Hematopoietic multipotent progenitor cell treated with erythropoietin and hydrocortisone succinate and interleukin-3 and kit ligand, for 15 days (in vitro differentiated cells): ENCODE measurements at regions not wholly inside any gene's neighbourhood (a gene's known extent, or its start where the extent isn't known, plus 50 kb on each side); places are given as distances from the start of the nearest gene placed in this dataset.
"Not testable (repeated sequence)": the region's sequence is repeated elsewhere in the genome, so short reads cannot be mapped to it uniquely, and the experiment has no call there.

ENCODE experiments used
- DNase-seq: peaks from one replicate; pipeline ENCODE4 v3.0.0-alpha.2; 2015; ENCODE audit warnings: low spot score

- DNase-seq: not testable (repeated sequence)
Measured at GRCh38 chr21:15672578-15672977, 57.2 kb upstream of the USP25 start.

GRCh38 chr21:15676935-15677334 lies 52.8 kb upstream of the USP25 start:
- no peak for DNase-seq

DNA sequence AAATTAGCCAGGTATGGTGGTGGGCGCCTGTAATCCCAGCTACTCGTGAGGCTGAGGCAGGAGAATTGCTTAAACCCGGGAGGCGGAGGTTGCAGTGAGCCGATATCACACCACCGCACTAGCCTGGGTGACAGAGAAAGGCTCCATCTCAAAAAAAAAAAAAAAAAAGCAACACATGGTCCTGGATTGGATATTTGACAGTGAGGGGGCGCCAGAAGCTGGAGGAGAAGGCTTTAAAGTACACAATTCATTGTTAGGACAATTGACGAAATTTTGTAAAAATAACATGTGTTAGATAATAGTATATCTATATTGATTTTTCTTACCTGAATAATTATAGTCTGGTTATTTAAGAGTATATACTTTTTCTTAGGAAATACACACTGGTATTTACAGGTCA lies 50.2 kb upstream of the USP25 start:
- DNase-seq: peak; percentile 7
